GM18505 (cell line): ENCODE measurements at regions not wholly inside any gene's neighbourhood (a gene's known extent, or its start where the extent isn't known, plus 50 kb on each side); places are given as distances from the start of the nearest gene placed in this dataset.

Experiments
- ATAC-seq: cut with Tn5 transposase; IDR thresholded peaks from one replicate; pipeline ENCODE4 v1.9.1; 2021; ENCODE audit not compliant: unreplicated experiment
- POLR2A ChIP-seq: IDR thresholded peaks from 4 replicates; pipeline ENCODE4 v1.6.1; 2011; ENCODE audit warnings: borderline replicate concordance; ENCODE audit not compliant: insufficient read depth, insufficient read length; ENCODE audit errors: extremely low read depth

GRCh38 chr6:6808343-6808742, 219.8 kb downstream of the LY86 start:
- no peak for ATAC-seq
- TF ChIP-seq POLR2A = no peak

GRCh38 chr6:6808915-6809314, 220.4 kb downstream of the LY86 start:
- no peak for TF ChIP-seq POLR2A
- no peak for ATAC-seq

GRCh38 chr6:6810727-6811126, 222.2 kb downstream of the LY86 start:
- no peak for ATAC-seq
- TF ChIP-seq POLR2A = no peak

GRCh38 chr6:6811128-6812009, 222.8 kb downstream of the LY86 start:
- no peak for TF ChIP-seq POLR2A
- no peak for ATAC-seq

- ATAC-seq = no peak
- no peak for TF ChIP-seq POLR2A
These were observed 223.9 kb downstream of the LY86 start for GRCh38 chr6:6812427-6812826.

- TF ChIP-seq POLR2A = no peak
- no peak for ATAC-seq
These were observed 227.2 kb downstream of the LY86 start for GRCh38 chr6:6815732-6816131.

- TF ChIP-seq POLR2A = no peak
- ATAC-seq = no peak
These were observed 228.2 kb downstream of the LY86 start for GRCh38 chr6:6816716-6817115.

GRCh38 chr6:6818078-6818639, 229.6 kb downstream of the LY86 start:
- no peak for TF ChIP-seq POLR2A
- ATAC-seq = no peak

GRCh38 chr6:6820641-6821238, 232.2 kb downstream of the LY86 start:
- no peak for TF ChIP-seq POLR2A
- no peak for ATAC-seq

- no peak for ATAC-seq
- no peak for TF ChIP-seq POLR2A
These were observed 233.2 kb downstream of the LY86 start for GRCh38 chr6:6821639-6822261.

- TF ChIP-seq POLR2A = no peak
- ATAC-seq = no peak
These were observed 234.5 kb downstream of the LY86 start for GRCh38 chr6:6823030-6823429.

GRCh38 chr6:6823568-6824224, 235.2 kb downstream of the LY86 start:
- no peak for ATAC-seq
- TF ChIP-seq POLR2A = no peak

- ATAC-seq = no peak
- TF ChIP-seq POLR2A = no peak
These were observed 235.9 kb downstream of the LY86 start for GRCh38 chr6:6824381-6824780.
